ENCODE measurements at regions not wholly inside any gene's neighbourhood (a gene's known extent, or its start where the extent isn't known, plus 50 kb on each side); places are given as distances from the start of the nearest gene placed in this dataset.
A peak's percentile ranks its signal among the peaks of the same experiment; 100 is the strongest.

DNA sequence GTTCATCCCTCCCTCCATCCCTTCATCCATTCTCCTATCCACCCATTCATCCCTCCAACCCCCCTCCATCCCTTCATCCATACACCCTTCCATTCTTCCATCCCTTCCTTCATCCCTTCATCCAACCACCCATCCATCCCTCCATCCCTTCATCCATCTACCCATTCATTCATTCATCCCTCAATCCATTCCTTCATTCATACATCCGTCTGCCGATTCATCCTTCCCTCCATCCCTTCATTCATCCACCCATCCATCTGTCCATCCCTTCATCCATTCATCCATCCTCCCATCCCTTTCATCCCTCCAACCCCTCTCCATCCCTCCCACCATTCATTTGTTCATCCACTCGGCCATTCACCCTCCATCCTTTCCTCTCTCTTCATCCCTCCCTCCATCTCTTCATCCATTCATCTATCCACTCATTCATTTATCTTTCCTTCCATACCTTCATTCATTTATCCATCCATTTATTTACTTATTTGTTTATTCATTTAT is 95.7 kb downstream of the FOXL1 start:
- no peak for DNase-seq (ENCODE audit: low read depth, low spot score)
- H3K4me3 ChIP-seq (ENCODE audit: low read depth, low read length), result no peak overlapping the region
- CTCF ChIA-PET, result no interaction called here
- POLR2A ChIA-PET, result no interaction called here
- TF ChIP-seq CTCF (IDR thresholded peaks at IDR 0.05; ENCODE audit: insufficient read depth, low read length, missing control alignments), result no peak

- ChIA-PET POLR2A (interaction anchor here (0.6 to 1.4 kb wide), 4 partner anchors 11 to 100 kb away, joined by 3 to 4 read pairs (median 4); partner anchors contain the start of gene FOXL1), CTCF (no interaction called here)
- TF ChIP-seq CTCF (IDR thresholded peaks at IDR 0.05; ENCODE audit: insufficient read depth, low read length, missing control alignments), result no peak
- DNase-seq (ENCODE audit: low read depth, low spot score), result no peak
- H3K4me3 ChIP-seq (ENCODE audit: low read depth, low read length), result no peak overlapping the region
Observed at GRCh38 chr16:86676254-86676670, 97.9 kb downstream of the FOXL1 start.

DNA sequence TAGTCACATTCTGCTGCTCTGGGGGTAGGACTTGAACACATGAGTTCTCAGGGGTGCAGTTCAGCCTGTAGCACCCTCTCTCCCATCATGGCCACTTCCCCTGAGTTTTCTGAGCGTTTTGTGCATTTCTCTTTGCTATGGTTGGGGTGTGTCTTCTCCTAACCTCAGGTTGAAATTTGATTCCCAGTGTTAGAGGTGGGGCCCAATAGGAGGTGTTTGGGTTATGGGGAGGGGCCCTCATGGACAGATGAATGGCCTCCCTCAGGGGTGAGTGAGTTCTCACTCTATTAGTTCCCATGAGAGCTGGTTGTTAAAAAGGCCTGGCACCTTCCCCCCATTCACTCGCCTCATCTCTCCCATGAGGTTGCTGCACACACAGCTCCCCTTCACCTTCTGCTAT is 101.1 kb downstream of the FOXL1 start:
- TF ChIP-seq CTCF (IDR thresholded peaks at IDR 0.05; ENCODE audit: insufficient read depth, low read length, missing control alignments), result no peak
- no peak for DNase-seq (ENCODE audit: low read depth, low spot score)
- no peak overlapping the region for H3K4me3 ChIP-seq (ENCODE audit: low read depth, low read length)
- POLR2A ChIA-PET, result interaction anchor here (0.9 to 3.3 kb wide), 7 partner anchors 14 to 106 kb away, joined by 3 to 28 read pairs (median 5); partner anchors contain the start of gene FOXL1
- CTCF ChIA-PET, result interaction anchor here (0.7 to 2.1 kb wide), 4 partner anchors 10 to 383 kb away, joined by 3 to 14 read pairs (median 4); no protein-coding TSS in a partner anchor

DNA sequence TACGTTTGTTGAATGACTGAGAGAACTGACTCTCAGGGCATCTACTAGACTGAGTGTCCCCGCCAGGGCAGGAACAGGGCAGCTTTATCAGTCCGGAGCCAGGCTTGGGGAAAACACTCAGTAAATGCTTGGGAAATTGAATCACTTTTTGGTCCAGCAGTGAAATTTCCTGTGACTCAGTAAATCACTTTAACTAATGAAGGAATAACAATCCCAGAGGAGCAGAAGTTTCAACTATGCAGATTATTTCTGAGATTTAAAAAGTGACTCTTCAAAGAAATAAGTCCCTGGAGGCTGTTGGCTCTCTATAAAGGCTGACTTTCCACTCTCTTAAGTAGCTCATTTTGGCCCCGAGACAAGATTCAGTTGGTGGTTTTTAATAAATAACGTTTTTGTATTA is 101.8 kb downstream of the FOXL1 start:
- peak; percentile 86 for DNase-seq (ENCODE audit: low read depth, low spot score)
- POLR2A ChIA-PET, result interaction anchor here (0.6 to 3.3 kb wide), 10 partner anchors 12 to 109 kb away, joined by 3 to 28 read pairs (median 6); partner anchors contain the start of gene FOXL1
- TF ChIP-seq CTCF (IDR thresholded peaks at IDR 0.05; ENCODE audit: insufficient read depth, low read length, missing control alignments), result no peak
- CTCF ChIA-PET, result interaction anchor here (0.6 to 2.1 kb wide), 7 partner anchors 10 to 383 kb away, joined by 3 to 14 read pairs (median 4); no protein-coding TSS in a partner anchor
- no peak overlapping the region for H3K4me3 ChIP-seq (ENCODE audit: low read depth, low read length)

DNA sequence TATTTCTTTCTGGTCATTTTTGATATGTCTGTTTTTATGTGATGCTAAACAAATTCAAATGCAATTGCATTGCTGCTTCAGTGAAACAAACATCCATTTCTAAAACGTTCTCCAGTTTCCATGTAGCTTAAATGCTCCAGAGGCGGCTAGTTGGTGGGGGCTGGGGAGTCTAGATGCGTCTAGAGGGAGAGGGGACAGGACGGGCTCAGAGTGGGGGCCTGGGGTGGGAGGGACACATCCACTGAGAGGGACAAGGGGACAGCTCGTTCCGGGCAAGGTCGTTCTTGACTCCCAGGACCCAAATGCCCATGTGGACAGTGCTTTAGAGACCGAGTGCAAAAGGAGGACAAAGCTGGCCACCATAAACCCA is 102.3 kb downstream of the FOXL1 start:
- H3K4me3 ChIP-seq (ENCODE audit: low read depth, low read length), result peak overlapping the region; percentile 29; the same call in 1 of the 2 replicates
- TF ChIP-seq CTCF (IDR thresholded peaks at IDR 0.05; ENCODE audit: insufficient read depth, low read length, missing control alignments), result no peak
- ChIA-PET CTCF (interaction anchor here (0.8 to 2.1 kb wide), 8 partner anchors 11 to 382 kb away, joined by 3 to 14 read pairs (median 4); no protein-coding TSS in a partner anchor), POLR2A (interaction anchor here (1.1 to 3.3 kb wide), 7 partner anchors 12 to 110 kb away, joined by 3 to 28 read pairs (median 7); partner anchors contain the start of gene FOXL1)
- no peak for DNase-seq (ENCODE audit: low read depth, low spot score)

DNA sequence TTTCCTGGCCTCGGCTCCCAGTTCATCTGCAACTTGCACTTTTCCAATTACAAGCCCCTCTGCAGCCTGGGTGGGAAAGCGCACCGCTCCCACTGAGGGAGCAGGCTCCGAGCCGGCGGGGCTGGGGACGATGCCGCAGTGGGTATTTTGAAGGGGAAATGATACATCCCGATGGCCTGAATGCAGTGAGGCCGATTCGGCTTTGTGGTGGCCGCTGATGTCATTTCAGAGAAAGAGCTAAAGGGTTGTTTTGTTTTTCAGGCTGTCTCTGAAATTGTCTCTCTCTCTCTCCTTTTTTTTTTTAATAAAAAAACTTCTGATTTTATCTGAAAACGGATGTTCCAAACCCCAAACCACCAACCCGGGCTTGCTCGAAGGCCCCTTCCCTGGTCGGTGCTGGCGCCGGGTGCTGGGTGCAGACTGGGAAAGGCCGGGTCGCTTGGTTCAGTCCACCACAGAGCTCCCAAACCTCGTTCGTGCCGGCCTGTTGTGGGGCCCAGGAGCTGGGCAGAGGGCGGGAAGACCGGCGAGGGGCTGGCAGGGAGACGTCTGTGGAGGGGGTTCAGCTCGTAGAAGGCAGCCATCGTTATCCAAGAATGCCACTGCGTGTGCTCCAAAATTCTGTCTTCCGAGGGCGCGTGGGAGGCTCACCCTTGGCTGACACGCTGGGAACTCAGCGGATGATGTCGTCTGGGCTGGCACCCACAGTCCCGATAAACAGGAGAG is 102.8 kb downstream of the FOXL1 start:
- DNase-seq (ENCODE audit: low read depth, low spot score), result no peak
- TF ChIP-seq CTCF (IDR thresholded peaks at IDR 0.05; ENCODE audit: insufficient read depth, low read length, missing control alignments), result no peak
- CTCF ChIA-PET, result interaction anchor here (0.8 to 2.1 kb wide), 8 partner anchors 11 to 381 kb away, joined by 3 to 14 read pairs (median 4); no protein-coding TSS in a partner anchor
- POLR2A ChIA-PET, result interaction anchor here (0.7 to 3.3 kb wide), 7 partner anchors 13 to 110 kb away, joined by 5 to 28 read pairs (median 7); partner anchors contain the start of gene FOXL1
- H3K4me3 ChIP-seq (ENCODE audit: low read depth, low read length), result peak overlapping the region; percentile 29
